Esophagus squamous epithelium (tissue), 5 donors: ENCODE measurements at regions not wholly inside any gene's neighbourhood (a gene's known extent, or its start where the extent isn't known, plus 50 kb on each side); places are given as distances from the start of the nearest gene placed in this dataset.

Source experiments
- DNase-seq: peaks from one replicate; lab custom pipeline; 2025; lab: John Stamatoyannopoulos, UW
- H3K27ac ChIP-seq, 4 donors: fragments of 200-600 bp; sonication (generic); one replicate each; pipeline ENCODE4 v1.5.1; 2016 to 2019; ENCODE audit warnings: mild to moderate bottlenecking in 1 of 4
- H3K27me3 ChIP-seq, 4 donors: fragments of 200-600 bp; sonication (generic); 1 replicate in 3 of 4; 2 replicates in 1 of 4; pipeline versions ENCODE4 v1.5.1 to v1.6.0; 2017 to 2021; ENCODE audit warnings: antibody characterized with exemption in 1 of 4
- H3K36me3 ChIP-seq, 3 donors: fragments of 200-600 bp; sonication (generic); one replicate each; pipeline ENCODE4 v1.5.1; 2016 to 2019
- H3K4me1 ChIP-seq, 3 donors: fragments of 200-600 bp; sonication (generic); one replicate each; pipeline ENCODE4 v1.5.1; 2017 to 2019
- H3K4me3 ChIP-seq, 4 donors: fragments of 200-600 bp; sonication (generic); 1 replicate in 3 of 4; 2 replicates in 1 of 4; pipeline ENCODE4 v1.5.1; 2016 to 2019; ENCODE audit warnings: mild to moderate bottlenecking in 2 of 4, moderate library complexity in 1 of 4
- H3K9me3 ChIP-seq, 3 donors: fragments of 200-600 bp; sonication (generic); one replicate each; pipeline ENCODE4 v1.5.1; 2016 to 2019
- CTCF ChIP-seq, 6 experiments: fragments of 450-650 bp in 4 of 6; fragments of 200-600 bp in 2 of 6; sonication (generic) in 2 of 6; IDR thresholded peaks; one replicate each; pipeline ENCODE4 v1.5.1; 2016 to 2019; ENCODE audit warnings: antibody characterized with exemption in 6 of 6, mild to moderate bottlenecking in 4 of 6, moderate library complexity in 4 of 6
- POLR2A ChIP-seq, 4 donors: fragments of 450-650 bp; IDR thresholded peaks; one replicate each; pipeline ENCODE4 v1.6.1; 2017; ENCODE audit warnings: antibody characterized with exemption in 4 of 4, mild to moderate bottlenecking in 4 of 4, moderate library complexity in 3 of 4
- WGBS, 2 donors: methylation state at CpG; one replicate each; pipeline ENCODE4 v1.1.5; 2018; 5-methylcytosine and 5-hydroxymethylcytosine counted together
- intact Hi-C: fragments of 100-400 bp; cut with DNase I; formaldehyde crosslinking; loops from one replicate; pipeline ENCODE4 v1.15.0; 2022
- donor health status: DM: yes; HTN: yes; CAD: no.

DNA sequence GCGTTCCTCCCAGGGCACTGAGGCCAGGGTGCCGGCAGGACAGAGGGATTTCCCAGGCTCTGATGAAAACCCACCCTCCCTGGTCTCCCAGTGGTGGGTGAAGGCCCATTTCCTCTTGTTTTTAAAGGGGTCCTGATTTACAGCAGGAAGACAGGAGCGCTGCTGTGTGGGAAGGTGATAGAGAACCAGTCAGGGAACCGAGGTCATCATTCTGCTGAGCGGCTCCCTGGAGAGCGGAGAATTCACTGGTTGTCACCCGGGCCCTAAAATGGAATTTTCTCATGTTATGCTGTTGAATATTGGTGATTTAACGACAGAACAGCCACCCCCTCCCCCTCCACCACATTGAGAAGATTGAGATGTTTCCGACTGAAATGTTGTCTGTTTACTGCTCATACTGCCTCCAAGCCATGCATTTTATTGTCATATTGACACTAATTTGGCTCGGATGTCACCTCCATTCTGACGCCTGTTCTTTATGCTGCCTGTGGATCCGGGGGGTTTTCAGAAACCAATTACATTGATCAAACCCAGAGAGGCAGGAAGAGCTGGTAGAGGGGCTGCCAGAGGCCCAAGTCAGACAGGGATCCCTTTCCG, 225.2 kb downstream of the GLI2 start:
- Histone ChIP-seq H3K4me3 (no peak overlapping the region), H3K36me3 (no peaks in the 10 kb centered on the region), H3K4me1 (peaks cover 6 to 14% (median 6%) of the 10 kb centered on the region in 3 donors), H3K9me3 (no peaks in the 10 kb centered on the region), H3K27me3 (peaks cover 0 to 15% (median 0%) of the 10 kb centered on the region in 4 donors), H3K27ac (no peak overlapping the region)
- TF ChIP-seq POLR2A (IDR thresholded peaks at IDR 0.05): no peak
- no peak for TF ChIP-seq CTCF (IDR thresholded peaks at IDR 0.05)
- intact Hi-C loops: no loop called here
- 81 to 84% methylated on average over 11 to 13 of the region's 13 CpGs for whole genome bisulfite sequencing, 2 donors
- no peak for DNase-seq

DNA sequence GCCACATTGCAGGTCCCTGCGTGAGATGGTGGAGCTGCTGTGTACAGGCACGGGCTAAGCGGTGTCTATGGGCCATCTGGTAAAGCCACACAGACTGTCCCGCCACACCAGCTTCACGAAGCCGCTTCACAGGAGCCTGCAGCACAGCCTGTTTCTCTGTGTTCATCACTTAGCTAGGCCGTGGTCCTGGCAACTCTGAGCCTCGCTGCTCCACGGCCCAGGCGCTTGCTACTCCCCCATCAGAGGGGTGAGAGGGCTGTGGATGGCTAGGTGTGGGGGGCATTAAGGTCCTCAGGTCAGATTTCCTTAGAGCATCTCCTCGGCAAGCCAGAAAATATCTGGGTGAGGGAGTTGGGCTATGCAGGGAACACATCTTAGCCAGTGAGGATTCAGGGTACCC, 225.7 kb downstream of the GLI2 start:
- WGBS, 2 donors: 54 to 71% methylated on average over 10 of the region's 11 CpGs
- DNase-seq: no peak
- no peaks in the 10 kb centered on the region for H3K9me3 ChIP-seq

DNA sequence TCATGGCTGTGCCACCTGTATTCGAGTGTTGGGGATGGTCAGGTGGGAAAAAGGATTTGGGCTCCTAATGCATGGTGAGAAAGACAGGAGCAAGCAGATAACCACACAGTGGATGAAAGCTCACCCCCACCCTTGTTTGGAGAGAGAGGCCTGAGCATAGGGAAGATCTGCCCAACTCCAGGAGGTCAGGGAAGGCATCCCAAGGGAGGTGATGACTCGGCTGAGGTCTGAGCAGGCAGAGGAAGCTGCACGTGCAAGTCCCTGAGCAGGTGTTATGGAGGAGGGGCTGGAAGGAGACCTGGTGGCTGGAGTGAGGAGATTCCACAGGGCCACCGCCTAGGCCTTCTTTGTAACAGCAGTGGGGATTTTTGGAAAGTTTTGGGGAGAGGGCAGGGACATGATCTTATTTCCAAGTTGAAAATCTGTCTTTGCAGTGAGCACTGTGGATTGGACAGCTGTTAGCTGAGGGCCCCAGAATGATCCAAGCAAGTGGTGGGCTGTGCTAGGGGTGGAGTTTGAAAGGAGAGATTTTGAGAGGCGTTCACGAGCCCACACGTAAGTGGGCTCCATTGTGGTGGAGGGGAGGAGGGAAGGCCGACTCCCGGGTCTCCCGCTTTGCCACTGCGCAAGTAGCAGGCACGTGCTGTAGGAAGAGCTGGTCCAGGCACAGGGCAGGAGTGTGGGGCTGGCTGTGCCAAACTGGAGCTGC, 228.5 kb downstream of the GLI2 start:
- DNase-seq: no peak
- TF ChIP-seq CTCF (IDR thresholded peaks at IDR 0.05) (no peak), POLR2A (IDR thresholded peaks at IDR 0.05) (no peak)
- intact Hi-C loops: no loop called here

More for the DNA sequence above, 225.7 kb downstream of the GLI2 start:
- H3K4me3 ChIP-seq: no peak overlapping the region
- no peak overlapping the region for H3K27ac ChIP-seq
- intact Hi-C loops: no loop called here
- H3K4me1 ChIP-seq: peaks cover 6 to 14% (median 6%) of the 10 kb centered on the region in 3 donors
- TF ChIP-seq POLR2A (IDR thresholded peaks at IDR 0.05) (no peak), CTCF (IDR thresholded peaks at IDR 0.05) (no peak)
- H3K36me3 ChIP-seq: no peaks in the 10 kb centered on the region
- H3K27me3 ChIP-seq: peaks cover 0 to 14% (median 0%) of the 10 kb centered on the region in 4 donors

DNA sequence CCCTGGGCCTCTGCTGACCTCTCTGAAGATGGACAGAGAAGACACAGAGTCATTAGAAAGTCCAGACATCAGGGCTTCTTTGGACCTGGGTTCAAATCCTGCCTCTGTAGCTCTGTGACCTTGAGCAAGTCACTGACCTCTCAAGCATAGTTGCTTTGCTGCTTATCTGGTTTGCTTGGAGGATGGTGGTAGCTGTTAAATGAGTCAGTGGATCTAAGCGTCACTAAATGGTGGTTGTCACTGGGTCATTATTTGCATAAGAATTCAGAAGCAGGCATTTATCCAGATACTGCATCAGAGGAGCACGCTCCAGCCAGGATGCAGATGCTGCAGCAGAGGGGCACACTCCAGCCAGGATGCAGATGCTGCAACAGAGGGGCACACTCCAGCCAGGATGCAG, 229.2 kb downstream of the GLI2 start:
- Histone ChIP-seq H3K36me3 (no peaks in the 10 kb centered on the region), H3K27me3 (peaks cover 0 to 13% (median 0%) of the 10 kb centered on the region in 4 donors), H3K4me3 (no peak overlapping the region), H3K9me3 (no peaks in the 10 kb centered on the region), H3K4me1 (no peaks in the 10 kb centered on the region), H3K27ac (no peak overlapping the region)
- WGBS, 2 donors: 40 to 56% methylated on average over 1 of the region's 2 CpGs
- intact Hi-C loops: no loop called here
- TF ChIP-seq CTCF (IDR thresholded peaks at IDR 0.05): no peak
- no peak for TF ChIP-seq POLR2A (IDR thresholded peaks at IDR 0.05)
- DNase-seq: no peak

More for the DNA sequence above, 228.5 kb downstream of the GLI2 start:
- no peaks in the 10 kb centered on the region for H3K9me3 ChIP-seq
- 70 to 72% methylated on average over 9 to 12 of the region's 12 CpGs for WGBS, 2 donors
- no peak overlapping the region for H3K27ac ChIP-seq
- H3K27me3 ChIP-seq: peaks cover 0 to 13% (median 0%) of the 10 kb centered on the region in 4 donors
- no peak overlapping the region for H3K4me3 ChIP-seq
- peaks cover under 1 to 6% (median under 1%) of the 10 kb centered on the region in 3 donors for H3K4me1 ChIP-seq
- H3K36me3 ChIP-seq: no peaks in the 10 kb centered on the region
